HG03520 (cell line): ENCODE measurements at regions not wholly inside any gene's neighbourhood (a gene's known extent, or its start where the extent isn't known, plus 50 kb on each side); places are given as distances from the start of the nearest gene placed in this dataset.
"Not testable (repeated sequence)": the region's sequence is repeated elsewhere in the genome, so short reads cannot be mapped to it uniquely, and the experiment has no call there.

ENCODE experiments used
- ATAC-seq: cut with Tn5 transposase; IDR thresholded peaks from one replicate; pipeline ENCODE4 v1.9.1; 2021; ENCODE audit warnings: mild to moderate bottlenecking, moderate library complexity; ENCODE audit not compliant: unreplicated experiment

- ATAC-seq: peak; percentile 93
These were observed 141.5 kb downstream of the GABRG2 start for GRCh38 chr5:162209005-162209605.

GRCh38 chr5:162214551-162214950 lies 147.0 kb downstream of the GABRG2 start:
- no peak for ATAC-seq

GRCh38 chr5:162217037-162217436 lies 149.5 kb downstream of the GABRG2 start:
- ATAC-seq: no peak

GRCh38 chr5:162221910-162222309 lies 154.3 kb downstream of the GABRG2 start:
- no peak for ATAC-seq

- no peak for ATAC-seq
These were observed 159.5 kb downstream of the GABRG2 start for GRCh38 chr5:162227075-162227474.

GRCh38 chr5:162230348-162230747 lies 162.8 kb downstream of the GABRG2 start:
- ATAC-seq: no peak

- ATAC-seq: no peak
These were observed 163.9 kb downstream of the GABRG2 start for GRCh38 chr5:162231522-162231921.

- ATAC-seq: no peak
These were observed 173.2 kb downstream of the GABRG2 start for GRCh38 chr5:162240734-162241133.

GRCh38 chr5:162242416-162242815 lies 174.8 kb downstream of the GABRG2 start:
- ATAC-seq: no peak

GRCh38 chr5:162243651-162244050 lies 176.1 kb downstream of the GABRG2 start:
- no peak for ATAC-seq

- ATAC-seq: no peak
These were observed 180.6 kb downstream of the GABRG2 start for GRCh38 chr5:162248107-162248713.

- no peak for ATAC-seq
These were observed 189.1 kb downstream of the GABRG2 start for GRCh38 chr5:162256711-162257110.

GRCh38 chr5:162268694-162269481 lies 201.3 kb downstream of the GABRG2 start:
- ATAC-seq: no peak

- no peak for ATAC-seq
These were observed 204.8 kb downstream of the GABRG2 start for GRCh38 chr5:162272417-162272816.

GRCh38 chr5:162274679-162275078 lies 207.1 kb downstream of the GABRG2 start:
- ATAC-seq: no peak

- ATAC-seq: not testable (repeated sequence)
These were observed 207.8 kb downstream of the GABRG2 start for GRCh38 chr5:162275387-162275786.

GRCh38 chr5:162282191-162282590 lies 214.6 kb downstream of the GABRG2 start:
- no peak for ATAC-seq

- no peak for ATAC-seq
These were observed 216.0 kb downstream of the GABRG2 start for GRCh38 chr5:162283609-162284008.

- ATAC-seq: peak; percentile 63
These were observed 221.2 kb downstream of the GABRG2 start for GRCh38 chr5:162288647-162289296.

GRCh38 chr5:162289489-162289888 lies 221.9 kb downstream of the GABRG2 start:
- ATAC-seq: no peak

- no peak for ATAC-seq
These were observed 232.2 kb downstream of the GABRG2 start for GRCh38 chr5:162299793-162300192.

- ATAC-seq: no peak
These were observed 233.8 kb downstream of the GABRG2 start for GRCh38 chr5:162301356-162301755.
